ENCODE measurements at regions not wholly inside any gene's neighbourhood (a gene's known extent, or its start where the extent isn't known, plus 50 kb on each side); places are given as distances from the start of the nearest gene placed in this dataset.

GRCh38 chrX:67288156-67288555 lies 255.7 kb upstream of the AR start:
- TF ChIP-seq POLR2AphosphoS5 (IDR thresholded peaks at IDR 0.05) = no peak
- no peak for TF ChIP-seq CTCF (IDR thresholded peaks at IDR 0.05)
- TF ChIP-seq POLR2A (IDR thresholded peaks at IDR 0.05) = no peak
- no peak for TF ChIP-seq EP300 (IDR thresholded peaks at IDR 0.05)
